Hindlimb muscle (tissue), 1 donor: ENCODE measurements at regions not wholly inside any gene's neighbourhood (a gene's known extent, or its start where the extent isn't known, plus 50 kb on each side); places are given as distances from the start of the nearest gene placed in this dataset.
A peak's percentile ranks its signal among the peaks of the same experiment; 100 is the strongest.

Experiments
- DNase-seq: peaks from one replicate; pipeline ENCODE4 v3.0.0-alpha.2; 2013

- DNase-seq, result no peak
These were observed 515.3 kb downstream of the TLE1 start for GRCh38 chr9:81174023-81174422.

GRCh38 chr9:81171689-81172088 lies 517.7 kb downstream of the TLE1 start:
- no peak for DNase-seq

- DNase-seq, result no peak
These were observed 527.0 kb downstream of the TLE1 start for GRCh38 chr9:81162361-81162760.

- DNase-seq, result no peak
These were observed 533.0 kb downstream of the TLE1 start for GRCh38 chr9:81156381-81156780.

- DNase-seq, result no peak
These were observed 539.2 kb downstream of the TLE1 start for GRCh38 chr9:81150016-81150625.

- no peak for DNase-seq
These were observed 542.5 kb downstream of the TLE1 start for GRCh38 chr9:81146684-81147337.

- DNase-seq, result no peak
These were observed 543.1 kb downstream of the TLE1 start for GRCh38 chr9:81146241-81146640.

GRCh38 chr9:81145331-81145963 lies 543.9 kb downstream of the TLE1 start:
- no peak for DNase-seq

GRCh38 chr9:81141961-81142360 lies 547.4 kb downstream of the TLE1 start:
- no peak for DNase-seq

GRCh38 chr9:81137976-81138568 lies 551.3 kb downstream of the TLE1 start:
- no peak for DNase-seq

- no peak for DNase-seq
These were observed 556.6 kb downstream of the TLE1 start for GRCh38 chr9:81132796-81133195.

- DNase-seq, result no peak
These were observed 557.0 kb downstream of the TLE1 start for GRCh38 chr9:81132318-81132717.

- no peak for DNase-seq
These were observed 560.6 kb downstream of the TLE1 start for GRCh38 chr9:81128701-81129100.

GRCh38 chr9:81125446-81126092 lies 563.8 kb downstream of the TLE1 start:
- DNase-seq, result no peak

GRCh38 chr9:81123526-81123925 lies 565.8 kb downstream of the TLE1 start:
- DNase-seq, result no peak

GRCh38 chr9:81122749-81123148 lies 566.6 kb downstream of the TLE1 start:
- DNase-seq, result no peak

GRCh38 chr9:81119591-81119990 lies 569.8 kb downstream of the TLE1 start:
- DNase-seq, result no peak

GRCh38 chr9:81118416-81118815 lies 570.9 kb downstream of the TLE1 start:
- DNase-seq, result no peak

GRCh38 chr9:81116340-81117137 lies 572.8 kb downstream of the TLE1 start:
- DNase-seq, result no peak

- DNase-seq, result peak; percentile 11
These were observed 575.8 kb downstream of the TLE1 start for GRCh38 chr9:81113453-81114124.

GRCh38 chr9:81112627-81113452 lies 576.5 kb downstream of the TLE1 start:
- DNase-seq, result no peak
